ENCODE measurements at regions not wholly inside any gene's neighbourhood (a gene's known extent, or its start where the extent isn't known, plus 50 kb on each side); places are given as distances from the start of the nearest gene placed in this dataset.

DNA sequence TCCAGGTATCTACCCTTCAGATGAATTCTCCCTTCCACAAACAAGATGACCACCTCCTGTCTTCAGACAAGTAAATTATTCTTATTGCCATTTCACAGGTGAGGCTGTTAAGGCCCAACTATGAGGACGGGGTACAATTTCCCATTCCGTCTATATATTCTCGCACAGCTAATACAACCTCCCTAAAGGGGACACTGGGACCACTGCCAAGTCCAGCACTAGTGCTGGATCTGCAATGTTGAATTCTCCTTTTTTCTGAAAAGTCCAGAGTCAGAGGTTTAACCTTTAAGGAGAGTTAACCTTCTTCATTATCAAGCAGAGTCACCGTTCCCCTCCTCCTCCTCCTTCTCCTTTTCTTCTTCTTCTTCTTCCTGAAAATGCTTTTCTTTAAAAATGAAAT, 130.4 kb upstream of the PARP11 start:
- Histone ChIP-seq H2AFZ (ENCODE audit: low read length) (no peak overlapping the region), H4K20me1 (ENCODE audit: insufficient read depth, low read length) (no peaks in the 10 kb centered on the region), H3K4me1 (ENCODE audit: insufficient read depth, low read length, poor library complexity, severe bottlenecking) (no peaks in the 10 kb centered on the region), H3K9me3 (ENCODE audit: low read length) (no peaks in the 10 kb centered on the region), H3K79me2 (ENCODE audit: insufficient read depth, low read depth, low read length) (no peaks in the 10 kb centered on the region), H3K9me2 (ENCODE audit: insufficient read depth, low read length) (no peaks in the 10 kb centered on the region), H3K4me3 (ENCODE audit: low read depth, low read length, poor library complexity, severe bottlenecking) (no peak overlapping the region), H3K36me3 (ENCODE audit: insufficient read depth, low read length) (no peaks in the 10 kb centered on the region), H3K27ac (ENCODE audit: low read depth, low read length, poor library complexity, severe bottlenecking) (no peak overlapping the region), H3K4me2 (ENCODE audit: low read length) (no peak overlapping the region)
- ChIA-PET CTCF (ENCODE audit: unreplicated experiment) (no interaction called here), POLR2A (no interaction called here)
- no peak for DNase-seq (ENCODE audit: low spot score)
- TF ChIP-seq, protein P1, sequence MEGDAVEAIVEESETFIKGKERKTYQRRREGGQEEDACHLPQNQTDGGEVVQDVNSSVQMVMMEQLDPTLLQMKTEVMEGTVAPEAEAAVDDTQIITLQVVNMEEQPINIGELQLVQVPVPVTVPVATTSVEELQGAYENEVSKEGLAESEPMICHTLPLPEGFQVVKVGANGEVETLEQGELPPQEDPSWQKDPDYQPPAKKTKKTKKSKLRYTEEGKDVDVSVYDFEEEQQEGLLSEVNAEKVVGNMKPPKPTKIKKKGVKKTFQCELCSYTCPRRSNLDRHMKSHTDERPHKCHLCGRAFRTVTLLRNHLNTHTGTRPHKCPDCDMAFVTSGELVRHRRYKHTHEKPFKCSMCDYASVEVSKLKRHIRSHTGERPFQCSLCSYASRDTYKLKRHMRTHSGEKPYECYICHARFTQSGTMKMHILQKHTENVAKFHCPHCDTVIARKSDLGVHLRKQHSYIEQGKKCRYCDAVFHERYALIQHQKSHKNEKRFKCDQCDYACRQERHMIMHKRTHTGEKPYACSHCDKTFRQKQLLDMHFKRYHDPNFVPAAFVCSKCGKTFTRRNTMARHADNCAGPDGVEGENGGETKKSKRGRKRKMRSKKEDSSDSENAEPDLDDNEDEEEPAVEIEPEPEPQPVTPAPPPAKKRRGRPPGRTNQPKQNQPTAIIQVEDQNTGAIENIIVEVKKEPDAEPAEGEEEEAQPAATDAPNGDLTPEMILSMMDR (conservative IDR thresholded peaks at IDR 0.05; ENCODE audit: low read length) = no peak
- no peak for TF ChIP-seq EZH2phosphoT487 (IDR thresholded peaks at IDR 0.05; ENCODE audit: borderline replicate concordance, low read depth, low read length)
- BruUV-seq (replicated peaks) = no TSS peak
- intact Hi-C loops (cut with micrococcal nuclease; ENCODE audit: unreplicated experiment) = no loop called here

DNA sequence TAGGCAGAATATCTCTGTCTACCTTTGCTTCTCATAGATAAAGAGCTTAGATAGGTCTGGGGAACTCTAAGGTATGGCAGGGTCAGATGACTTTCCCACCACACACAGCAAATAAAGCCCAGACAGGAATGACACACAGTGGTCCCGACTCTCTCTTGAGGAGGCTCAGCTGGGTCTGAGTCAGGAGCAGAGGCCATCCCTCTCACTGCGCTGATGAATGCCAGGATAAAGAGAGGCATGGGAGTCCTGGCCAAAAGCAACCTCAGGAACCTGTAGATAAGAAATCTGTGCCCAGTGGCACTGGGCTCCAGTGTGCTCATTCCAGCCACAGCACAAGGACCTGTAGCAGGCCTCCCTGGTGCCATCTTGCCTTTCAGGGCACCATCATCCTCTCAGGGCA, 129.4 kb upstream of the PARP11 start:
- ChIA-PET CTCF (ENCODE audit: unreplicated experiment) (no interaction called here), POLR2A (interaction anchor here (0.6 kb wide), 1 partner anchor 1148 kb away, joined by 3 read pairs; no protein-coding TSS in a partner anchor)
- intact Hi-C loops (cut with micrococcal nuclease; ENCODE audit: unreplicated experiment) = no loop called here

GRCh38 chr12:4001841-4002240, 128.6 kb upstream of the PARP11 start:
- Histone ChIP-seq H3K4me3 (ENCODE audit: low read depth, low read length, poor library complexity, severe bottlenecking) (no peak overlapping the region), H3K27ac (ENCODE audit: low read depth, low read length, poor library complexity, severe bottlenecking) (no peak overlapping the region), H3K36me3 (ENCODE audit: insufficient read depth, low read length) (no peaks in the 10 kb centered on the region), H3K9me2 (ENCODE audit: insufficient read depth, low read length) (no peaks in the 10 kb centered on the region), H2AFZ (ENCODE audit: low read length) (no peak overlapping the region), H3K9me3 (ENCODE audit: low read length) (no peaks in the 10 kb centered on the region), H3K79me2 (ENCODE audit: insufficient read depth, low read depth, low read length) (no peaks in the 10 kb centered on the region), H3K4me2 (ENCODE audit: low read length) (no peak overlapping the region), H3K4me1 (ENCODE audit: insufficient read depth, low read length, poor library complexity, severe bottlenecking) (no peaks in the 10 kb centered on the region), H4K20me1 (ENCODE audit: insufficient read depth, low read length) (no peaks in the 10 kb centered on the region)
- ChIA-PET POLR2A (interaction anchor here (0.6 kb wide), 1 partner anchor 1149 kb away, joined by 3 read pairs; no protein-coding TSS in a partner anchor), CTCF (ENCODE audit: unreplicated experiment) (no interaction called here)
- TF ChIP-seq, protein P1 (conservative IDR thresholded peaks at IDR 0.05; ENCODE audit: low read length) = no peak
- no peak for TF ChIP-seq EZH2phosphoT487 (IDR thresholded peaks at IDR 0.05; ENCODE audit: borderline replicate concordance, low read depth, low read length)
- no peak for DNase-seq (ENCODE audit: low spot score)
- BruUV-seq (replicated peaks) = no TSS peak
- intact Hi-C loops (cut with micrococcal nuclease; ENCODE audit: unreplicated experiment) = no loop called here

More for the DNA sequence above, 129.4 kb upstream of the PARP11 start:
- no peak overlapping the region for H3K4me3 ChIP-seq (ENCODE audit: low read depth, low read length, poor library complexity, severe bottlenecking)
- TF ChIP-seq, protein P1 (conservative IDR thresholded peaks at IDR 0.05; ENCODE audit: low read length) = no peak
- no peak for TF ChIP-seq EZH2phosphoT487 (IDR thresholded peaks at IDR 0.05; ENCODE audit: borderline replicate concordance, low read depth, low read length)
- H3K79me2 ChIP-seq (ENCODE audit: insufficient read depth, low read depth, low read length) = no peaks in the 10 kb centered on the region
- H3K9me3 ChIP-seq (ENCODE audit: low read length) = no peaks in the 10 kb centered on the region
- no TSS peak for BruUV-seq (replicated peaks)
- DNase-seq (ENCODE audit: low spot score) = no peak
- H3K27ac ChIP-seq (ENCODE audit: low read depth, low read length, poor library complexity, severe bottlenecking) = no peak overlapping the region
- no peaks in the 10 kb centered on the region for H3K4me1 ChIP-seq (ENCODE audit: insufficient read depth, low read length, poor library complexity, severe bottlenecking)
- H3K4me2 ChIP-seq (ENCODE audit: low read length) = no peak overlapping the region
- no peaks in the 10 kb centered on the region for H3K9me2 ChIP-seq (ENCODE audit: insufficient read depth, low read length)
- no peak overlapping the region for H2AFZ ChIP-seq (ENCODE audit: low read length)
- H3K36me3 ChIP-seq (ENCODE audit: insufficient read depth, low read length) = no peaks in the 10 kb centered on the region
- H4K20me1 ChIP-seq (ENCODE audit: insufficient read depth, low read length) = no peaks in the 10 kb centered on the region
